Hypothalamus (tissue), 51 donors: ENCODE measurements at regions not wholly inside any gene's neighbourhood (a gene's known extent, or its start where the extent isn't known, plus 50 kb on each side); places are given as distances from the start of the nearest gene placed in this dataset.
"Not testable (repeated sequence)": the region's sequence is repeated elsewhere in the genome, so short reads cannot be mapped to it uniquely, and the experiment has no call there.

Source experiments
- DNase-seq, 51 donors: peaks; one replicate each; lab custom pipeline; 2025; lab: John Stamatoyannopoulos, UW

DNA sequence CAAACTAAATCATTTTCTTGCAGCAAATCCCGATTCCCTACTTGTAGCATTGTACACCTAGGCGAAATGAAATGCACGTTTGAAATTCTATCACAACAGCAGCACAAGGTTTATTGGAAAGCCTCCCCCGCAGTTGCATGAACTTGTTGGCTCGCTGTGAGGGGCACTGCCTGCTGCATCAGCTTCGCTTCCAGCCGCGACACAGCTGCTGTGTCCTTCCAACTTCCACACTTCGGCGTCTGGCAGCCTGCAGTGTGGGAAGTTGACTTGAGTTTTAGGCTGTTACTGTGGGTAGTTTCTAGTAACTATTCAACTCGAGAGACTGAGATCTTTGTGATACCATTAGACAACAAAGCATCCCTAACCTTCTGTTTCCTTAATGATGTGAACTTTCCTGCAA lies 315.8 kb upstream of the TPK1 start:
- DNase-seq = no peak

DNA sequence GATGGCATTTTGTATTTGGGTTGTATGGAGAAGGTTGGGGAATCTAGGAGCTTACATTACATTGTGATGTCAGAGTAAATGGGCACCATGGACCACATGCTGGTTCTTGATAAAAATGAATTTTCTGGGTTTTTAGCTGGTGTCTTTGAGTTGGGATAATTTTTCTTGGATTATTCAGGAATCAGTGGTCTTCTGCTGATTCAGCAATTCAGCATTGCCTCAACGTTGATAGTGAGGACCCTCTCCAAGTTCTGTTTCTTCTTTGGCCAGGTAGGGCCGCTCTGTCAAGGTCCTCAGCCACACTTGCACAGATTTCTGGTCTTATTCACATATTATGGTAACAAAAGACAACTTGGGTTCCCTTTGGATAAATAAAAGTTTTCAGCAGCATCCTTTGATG lies 312.0 kb upstream of the TPK1 start:
- no peak for DNase-seq

DNA sequence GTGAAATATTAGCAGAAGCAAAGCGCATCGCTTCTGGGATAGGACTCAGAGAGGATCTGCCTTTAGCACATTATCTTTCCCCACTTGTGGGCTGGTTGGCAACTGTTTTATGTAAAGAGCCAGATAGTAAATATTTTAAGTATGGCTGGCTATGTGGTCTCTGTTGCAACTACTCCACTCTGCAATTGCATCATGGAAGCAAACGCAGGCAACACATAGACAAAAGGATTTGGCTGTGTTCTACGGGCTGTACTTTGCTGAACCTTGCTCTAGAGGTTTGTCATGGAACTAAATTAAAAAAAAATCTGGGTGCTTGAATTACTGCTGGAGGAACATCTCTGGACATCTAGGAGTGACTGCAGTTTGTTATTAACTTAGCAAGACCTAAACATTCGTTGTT lies 307.8 kb upstream of the TPK1 start:
- no peak for DNase-seq

DNA sequence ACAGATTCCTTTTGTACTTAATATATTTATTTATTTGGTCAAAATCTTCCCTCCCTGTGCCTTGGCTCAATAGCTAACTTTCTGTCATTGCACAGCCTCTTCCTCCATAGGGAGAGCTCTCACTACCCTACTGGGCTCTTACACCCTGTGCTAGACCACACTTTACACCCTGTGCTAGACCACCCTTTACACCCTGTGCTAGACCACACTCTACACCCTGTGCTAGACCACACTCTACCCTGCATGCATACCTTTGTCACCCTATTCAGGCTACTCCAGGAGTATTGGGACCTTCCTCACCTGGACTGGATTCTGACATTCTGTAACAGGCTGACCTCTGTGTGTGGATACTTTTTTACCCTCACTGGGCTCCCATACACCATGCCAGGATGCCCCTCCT lies 298.5 kb upstream of the TPK1 start:
- DNase-seq = no peak

DNA sequence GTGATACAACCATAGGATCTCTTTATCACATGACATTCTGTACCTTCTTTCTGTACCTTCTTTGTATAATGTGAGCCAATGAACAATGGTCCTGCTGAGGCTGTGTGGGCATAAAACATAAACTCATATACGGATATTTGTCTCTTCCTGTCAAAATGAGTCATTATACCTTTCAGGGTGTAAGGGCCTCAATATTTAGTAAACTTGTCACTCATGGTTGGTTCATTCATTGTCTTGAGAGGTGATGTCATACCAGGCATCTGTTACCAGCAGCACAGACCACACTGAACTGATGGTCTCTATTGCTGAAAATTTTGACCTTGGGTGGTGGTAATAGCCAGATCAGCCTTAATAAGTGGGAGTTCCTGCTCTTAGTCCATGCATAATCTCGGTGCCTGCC lies 287.6 kb upstream of the TPK1 start:
- no peak for DNase-seq

DNA sequence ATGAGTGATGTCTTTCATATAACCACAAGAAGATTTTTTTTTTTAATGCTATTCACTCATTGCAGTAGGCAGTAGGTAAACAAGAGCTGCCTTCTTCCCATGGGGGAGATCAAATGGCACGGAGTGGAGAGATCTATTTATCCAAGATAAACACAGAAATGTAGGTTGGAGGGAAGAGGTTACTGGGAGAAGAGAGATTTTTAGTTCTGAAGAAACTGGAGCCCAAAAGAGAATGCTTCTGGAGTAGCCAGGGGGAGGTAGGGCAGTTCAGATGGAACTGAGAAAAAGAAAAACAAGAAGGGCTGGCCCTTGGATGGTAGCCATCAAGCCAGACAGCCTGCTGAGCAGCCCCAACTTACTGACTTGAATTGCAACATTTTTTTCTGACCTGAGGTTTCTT lies 270.1 kb upstream of the TPK1 start:
- no peak for DNase-seq

DNA sequence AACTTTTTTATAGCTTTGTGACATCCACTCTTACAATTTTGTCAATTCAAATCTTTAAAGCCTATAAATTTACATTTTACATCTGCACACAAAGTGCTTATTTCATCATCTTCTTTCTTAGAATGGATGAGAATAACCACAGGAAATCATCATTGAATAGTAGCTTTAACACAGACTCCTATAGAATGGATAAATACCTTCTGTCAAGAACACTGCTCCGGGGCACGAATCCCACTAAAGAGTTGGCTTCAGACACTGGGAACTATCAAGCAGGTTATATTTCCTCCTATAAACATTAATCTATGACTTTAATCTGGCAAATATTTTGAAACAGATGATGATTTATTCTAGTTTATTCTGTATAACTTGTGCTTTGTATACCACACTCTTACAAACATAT lies 269.7 kb upstream of the TPK1 start:
- no peak for DNase-seq

DNA sequence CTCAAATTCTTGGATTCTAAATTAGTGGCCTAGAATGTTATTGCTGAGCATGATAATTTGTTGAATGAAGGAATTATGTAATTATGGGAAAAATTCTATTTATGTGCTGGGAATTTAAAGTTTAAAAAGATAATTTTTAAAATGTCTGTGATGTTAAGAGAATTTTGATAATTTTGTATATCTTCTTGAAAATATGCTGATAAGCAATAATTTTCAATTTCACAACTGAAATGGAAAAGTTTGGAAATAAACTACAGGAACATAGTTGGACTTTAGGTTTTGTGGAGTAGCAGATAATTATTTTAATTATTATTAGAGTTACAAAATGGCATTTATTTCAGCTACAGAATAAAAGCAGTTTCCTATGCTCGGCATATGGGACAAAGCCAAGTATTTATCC lies 268.5 kb upstream of the TPK1 start:
- DNase-seq = no peak

DNA sequence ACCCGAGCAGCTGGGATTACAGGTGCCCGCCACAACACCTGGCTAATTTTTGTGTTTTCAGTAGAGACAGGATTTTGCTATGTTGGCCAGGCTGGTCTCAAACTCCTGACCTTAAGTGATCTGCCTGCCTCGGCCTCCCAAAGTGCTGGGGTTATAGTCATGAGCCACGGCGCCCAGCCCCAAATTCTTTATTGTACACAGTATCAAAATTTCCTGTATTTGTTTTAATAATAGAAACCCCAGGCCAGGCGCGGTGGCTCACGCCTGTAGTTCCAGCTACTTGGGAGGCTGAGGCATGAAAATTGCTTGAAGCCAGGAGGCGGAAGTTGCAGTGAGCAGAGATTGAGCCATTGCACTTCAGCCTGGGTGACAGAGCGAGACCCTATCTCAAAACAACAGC lies 266.3 kb upstream of the TPK1 start:
- DNase-seq = not testable (repeated sequence)

DNA sequence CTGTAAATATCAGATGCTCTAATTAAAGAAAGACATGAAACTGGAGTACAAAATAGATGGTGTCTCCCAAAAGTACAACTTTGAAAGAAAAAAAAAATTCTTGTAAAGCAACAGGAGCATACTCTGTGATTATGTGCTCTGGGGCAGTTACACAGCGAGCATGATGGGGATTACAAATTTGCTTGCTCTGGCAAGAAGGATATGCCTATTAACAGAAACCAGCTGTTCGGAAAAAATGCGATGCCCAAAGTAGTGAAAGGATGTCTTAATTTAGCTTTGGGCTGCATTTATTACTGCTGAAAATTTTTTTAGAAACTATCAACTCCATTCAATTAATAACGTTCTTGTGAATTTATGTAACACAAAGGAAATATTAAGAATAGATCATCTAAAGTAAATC lies 256.9 kb upstream of the TPK1 start:
- no peak for DNase-seq

DNA sequence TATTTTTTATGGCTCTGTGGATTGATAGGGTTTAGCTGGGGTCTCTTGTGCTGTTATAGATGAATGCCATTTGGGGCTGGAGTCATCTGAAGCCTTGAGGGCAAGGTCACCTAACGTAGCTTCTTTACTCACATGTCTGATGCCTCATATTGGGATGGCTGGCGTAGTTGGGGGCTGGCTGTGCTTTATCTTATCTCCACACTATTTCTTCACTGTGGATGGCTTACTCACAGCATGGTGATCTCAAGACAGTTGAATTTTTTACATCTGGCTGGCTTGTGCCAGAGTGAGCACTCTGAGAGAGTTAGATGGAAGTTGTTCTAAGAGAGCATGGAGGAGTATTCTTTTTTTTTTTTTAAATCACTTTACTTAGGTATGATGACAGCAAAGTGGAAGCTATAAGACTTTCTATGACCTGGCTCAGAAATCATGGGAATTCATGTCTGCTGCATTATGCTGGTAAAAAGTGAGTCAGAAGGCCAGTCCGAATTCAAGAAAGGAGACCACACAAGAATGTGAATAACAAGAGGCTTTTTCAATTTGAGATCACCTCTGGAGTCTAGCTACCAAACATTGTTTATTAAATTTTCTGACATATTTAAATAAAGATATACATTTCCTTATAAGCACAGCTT lies 252.4 kb upstream of the TPK1 start:
- DNase-seq = no peak

DNA sequence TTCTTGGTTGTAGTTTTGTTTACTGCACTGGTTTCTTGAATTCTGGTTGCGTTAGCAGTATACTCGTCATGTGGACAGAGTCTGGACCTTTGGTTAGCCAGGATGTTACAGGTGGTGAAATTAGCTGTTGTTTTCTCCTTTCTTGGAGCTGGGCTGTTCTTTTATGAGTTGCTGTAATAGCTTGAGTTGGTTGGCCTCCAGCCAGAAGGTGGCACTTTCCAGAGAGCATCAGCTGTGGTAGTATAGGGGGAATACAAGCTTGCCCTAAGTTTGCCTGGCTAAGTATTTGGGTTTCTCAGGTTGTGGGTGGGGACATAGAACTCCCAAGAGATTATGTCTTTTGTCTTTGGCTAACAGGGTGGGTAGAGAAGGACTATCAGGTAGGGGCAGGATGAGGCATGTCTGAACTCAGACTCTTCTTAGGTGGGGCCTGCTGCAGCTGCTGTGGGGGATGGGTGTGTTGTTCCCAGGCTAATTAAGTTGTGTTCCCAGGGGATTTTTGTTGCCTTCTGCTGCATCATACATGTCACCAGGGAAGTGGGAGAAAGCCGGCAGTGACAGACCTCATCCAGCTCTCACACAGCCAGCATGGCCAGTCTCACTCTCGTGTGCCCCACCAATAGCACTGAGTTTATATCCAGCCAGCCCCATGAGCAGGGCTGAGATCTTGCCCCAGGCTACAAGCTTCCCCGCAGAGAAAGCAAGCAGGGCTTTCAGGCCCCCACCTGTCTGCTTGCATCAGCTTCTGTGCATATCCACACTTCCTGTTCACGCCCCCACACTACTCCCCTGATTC lies 246.7 kb upstream of the TPK1 start:
- no peak for DNase-seq

DNA sequence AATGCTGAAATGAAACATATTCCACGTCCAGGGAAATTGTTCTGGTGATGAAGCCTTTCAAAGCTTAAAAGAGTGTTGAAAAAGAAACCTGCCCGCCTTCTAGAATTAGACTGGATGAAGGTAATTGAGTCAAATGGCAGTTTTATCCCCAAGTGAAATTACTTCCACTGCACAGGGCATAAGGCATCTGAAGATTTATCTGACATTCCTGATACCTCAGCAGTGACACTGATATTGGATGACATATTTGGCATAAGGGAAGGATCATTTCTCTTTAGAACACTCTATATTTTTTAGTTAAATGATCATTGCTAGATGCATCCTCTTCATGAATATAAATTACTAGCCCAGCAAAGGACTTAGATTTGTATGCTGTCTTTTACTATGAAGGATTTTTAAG lies 229.6 kb upstream of the TPK1 start:
- no peak for DNase-seq

DNA sequence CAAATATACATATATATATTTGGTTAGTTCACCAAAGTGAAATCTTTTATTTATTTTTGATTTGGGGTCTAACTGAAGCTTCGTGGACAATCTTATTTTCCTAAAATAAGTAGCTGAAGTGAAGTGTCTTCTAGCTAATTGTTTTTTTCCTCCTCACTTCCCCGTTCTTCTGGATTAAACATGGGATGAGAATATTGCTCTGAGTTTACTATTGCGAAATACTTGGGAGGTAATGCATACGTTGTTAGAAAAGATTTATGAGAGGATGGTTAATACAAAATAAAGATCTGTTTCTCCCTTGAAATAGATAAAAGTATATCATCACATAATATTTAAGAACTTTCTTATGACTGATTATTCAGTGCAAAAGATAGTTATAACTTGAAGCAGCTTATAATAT lies 228.3 kb upstream of the TPK1 start:
- no peak for DNase-seq

DNA sequence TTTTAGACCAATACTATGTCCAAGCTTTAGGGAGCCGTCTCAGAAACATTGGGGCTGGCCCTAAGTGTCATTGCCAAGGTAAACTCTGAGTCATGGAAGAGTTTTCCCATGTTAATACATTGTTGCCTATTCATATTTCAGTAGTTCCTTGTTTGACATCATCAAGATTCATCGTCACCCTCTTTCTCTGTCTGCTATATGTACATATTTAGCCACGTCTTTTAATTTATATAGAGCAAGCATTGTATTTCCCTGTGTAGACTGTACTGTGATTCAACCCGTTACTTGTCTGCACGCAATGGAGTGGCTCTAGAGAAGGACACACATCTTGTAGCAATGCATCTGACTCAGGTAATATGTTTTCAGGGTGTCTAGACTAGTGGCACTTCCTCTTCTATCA lies 217.9 kb upstream of the TPK1 start:
- no peak for DNase-seq

DNA sequence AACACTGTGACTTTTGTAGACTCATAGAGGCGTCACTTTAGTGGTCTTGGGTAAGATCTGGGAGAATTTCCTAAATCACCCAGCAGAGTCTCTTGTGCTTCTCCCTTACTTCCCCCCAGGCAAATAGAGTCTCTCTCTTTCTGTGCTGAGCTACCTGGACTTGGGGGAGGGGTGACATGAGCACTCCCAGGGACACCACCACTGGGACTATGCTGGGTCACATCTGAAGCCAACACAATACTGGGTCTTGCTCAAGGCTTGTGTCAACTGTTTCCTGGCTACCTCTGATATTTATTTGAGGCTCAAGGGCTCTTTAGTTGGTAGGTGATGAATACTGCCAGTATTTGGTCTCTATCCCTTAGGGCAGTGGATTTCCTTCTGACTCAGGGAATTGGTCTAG lies 214.6 kb upstream of the TPK1 start:
- no peak for DNase-seq

DNA sequence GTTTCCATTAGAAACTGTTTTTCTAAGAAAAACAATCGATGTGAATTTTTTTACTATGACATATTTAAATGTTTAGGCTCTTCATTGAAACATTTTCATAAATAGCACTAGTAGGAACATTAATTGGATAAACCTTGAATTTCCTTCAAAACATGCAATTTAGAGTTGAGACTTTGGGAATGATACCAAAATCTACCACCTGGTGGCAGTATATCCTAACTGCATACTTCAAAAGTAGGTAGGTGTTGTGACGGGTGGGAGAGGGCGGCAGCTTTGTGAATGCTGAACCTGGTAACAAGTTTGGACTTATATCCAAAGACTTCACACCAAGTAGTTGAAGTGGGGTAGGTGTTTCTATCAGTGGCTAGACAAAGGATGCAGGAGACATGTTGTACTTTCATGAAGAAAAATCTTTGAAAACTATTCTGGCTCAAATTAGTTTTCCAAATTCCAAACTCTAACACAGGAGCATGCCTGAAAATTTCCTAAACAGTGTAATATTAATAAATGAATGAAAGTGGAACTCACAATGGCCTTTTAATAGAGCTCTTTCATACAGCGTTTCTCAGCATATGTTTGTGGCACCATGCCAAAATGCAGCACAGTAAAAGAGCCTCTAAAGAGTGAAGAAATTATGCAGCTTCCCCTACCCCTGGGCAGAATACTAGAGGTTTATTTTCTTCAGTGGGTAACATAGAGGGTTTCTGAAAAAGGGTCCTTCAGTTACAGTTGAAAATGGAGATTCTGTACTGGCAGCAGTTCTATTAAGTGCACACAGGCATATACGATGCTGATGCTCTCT lies 201.0 kb upstream of the TPK1 start:
- peak in 10 of 51 donors; percentile 2 to 33 (median 8) for DNase-seq

DNA sequence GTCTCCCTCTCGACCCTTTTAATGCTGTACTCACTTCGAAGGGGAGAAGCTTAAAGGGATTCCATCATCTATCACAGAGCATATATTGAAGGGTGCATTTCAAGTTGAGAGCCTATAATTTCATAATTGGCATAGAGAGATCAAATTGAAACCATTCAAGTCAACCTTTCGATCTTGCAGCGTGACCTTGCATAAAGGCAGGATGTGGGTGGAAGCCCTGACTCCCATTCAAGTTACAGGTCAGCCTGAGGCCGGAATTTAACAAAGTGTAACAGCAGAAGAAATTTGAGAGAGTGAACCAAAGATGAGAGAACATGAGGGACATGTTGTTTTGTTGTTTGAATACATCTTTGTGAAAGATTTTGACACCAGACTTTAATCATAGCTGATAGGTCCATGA lies 195.3 kb upstream of the TPK1 start:
- DNase-seq = no peak

DNA sequence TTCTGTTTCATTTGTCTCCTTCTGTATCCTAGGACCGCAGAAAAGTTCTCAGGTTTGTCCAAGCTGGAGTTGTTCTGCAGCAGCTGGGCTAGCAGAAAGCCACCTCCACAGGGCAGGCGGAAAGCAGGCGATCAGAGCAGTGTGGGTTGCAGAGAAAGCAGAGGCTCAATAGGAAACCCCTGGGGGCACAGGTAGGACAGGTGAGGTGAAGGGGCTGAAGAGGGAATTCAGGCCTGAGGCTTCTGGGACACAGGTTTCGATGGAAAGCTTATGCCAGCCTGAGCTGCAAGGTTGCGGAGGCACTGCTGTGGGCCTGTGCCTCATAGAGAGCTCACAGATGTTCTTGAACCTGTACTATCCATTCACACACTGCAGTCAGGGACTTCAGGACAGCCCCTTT lies 194.9 kb upstream of the TPK1 start:
- DNase-seq = no peak

DNA sequence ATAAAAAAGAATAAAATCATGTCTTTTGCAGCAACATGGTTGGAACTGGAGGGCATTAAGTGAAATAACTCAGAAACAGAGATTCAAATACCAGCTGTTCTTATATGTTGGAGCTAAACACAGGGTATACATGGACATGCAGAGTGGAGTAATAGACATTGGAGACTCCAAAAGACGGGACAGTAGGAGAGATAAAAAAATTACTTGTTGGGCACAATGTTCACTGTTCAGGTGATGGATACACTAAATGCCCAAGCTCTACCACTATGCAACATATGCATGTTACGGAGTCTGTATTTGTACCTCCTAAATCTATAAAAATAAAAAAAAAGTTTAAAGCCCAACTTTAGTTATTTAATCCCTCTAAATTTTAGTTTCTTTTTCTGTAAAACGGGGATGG lies 184.6 kb upstream of the TPK1 start:
- DNase-seq = no peak

DNA sequence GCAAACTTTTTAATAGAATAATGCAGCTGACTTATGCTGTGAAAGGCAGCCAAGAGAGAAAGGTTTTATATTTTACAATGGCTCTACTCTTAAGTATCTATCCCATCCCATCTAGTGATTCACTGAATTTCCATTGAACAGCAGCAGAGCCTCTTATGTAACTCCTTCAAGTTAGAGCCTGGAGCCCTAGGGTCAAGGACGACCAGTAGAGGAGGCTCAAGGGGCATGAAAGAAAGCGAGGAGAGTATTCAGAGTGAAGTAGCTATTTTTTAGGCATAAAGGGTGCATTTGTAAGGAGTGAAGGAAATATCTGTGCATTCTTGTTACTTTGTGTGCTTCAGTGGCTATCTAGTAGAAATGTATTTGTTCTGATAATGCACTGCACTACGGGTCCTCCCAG lies 180.2 kb upstream of the TPK1 start:
- DNase-seq = no peak

DNA sequence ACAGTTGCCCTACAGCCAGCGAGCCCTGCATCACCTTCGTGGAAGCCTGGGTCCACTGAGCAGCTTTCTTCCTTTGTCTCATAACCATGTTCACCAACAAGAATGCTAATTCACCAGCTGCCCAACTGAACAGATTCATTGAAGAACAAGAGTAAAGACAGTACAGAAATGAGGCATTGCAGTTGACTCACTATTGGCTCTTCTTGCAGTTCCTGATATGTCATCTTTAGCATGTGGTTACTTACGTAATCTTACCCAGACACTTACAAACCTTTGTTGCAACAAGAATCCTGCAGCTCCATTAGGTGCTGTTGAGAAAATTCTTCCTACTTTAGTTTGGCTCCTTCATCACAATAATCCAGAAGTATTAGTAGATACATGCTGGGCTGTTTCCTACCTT lies 174.0 kb upstream of the TPK1 start:
- no peak for DNase-seq
